ENCODE measurements at regions not wholly inside any gene's neighbourhood (a gene's known extent, or its start where the extent isn't known, plus 50 kb on each side); places are given as distances from the start of the nearest gene placed in this dataset.

GRCh38 chr12:14216405-14217294 lies 148.8 kb upstream of the ATF7IP start:
- TF ChIP-seq EZH2 (IDR thresholded peaks at IDR 0.05; ENCODE audit: low read length) (no peak), CTCF (optimal IDR thresholded peaks at IDR 0.05 in 1 of 3, IDR thresholded peaks at IDR 0.05 in 1 of 3, conservative IDR thresholded peaks at IDR 0.05 in 1 of 3; ENCODE audit: extremely low read depth in 1 of 3, insufficient read depth in 2 of 3, low read length in 3 of 3) (no peak)
